K562 (cell line): ENCODE measurements at regions not wholly inside any gene's neighbourhood (a gene's known extent, or its start where the extent isn't known, plus 50 kb on each side); places are given as distances from the start of the nearest gene placed in this dataset.

ENCODE experiments used
- ATAC-seq: fragments of 200-7000 bp; cut with Tn5 transposase; 3 replicates; pipeline ENCODE4 v1.9.1; 2020; ENCODE audit warnings: moderate library complexity
- BruUV-seq: library from RNA; stranded (reverse); fragments of 400-500 nt; replicated peaks from 2 replicates; lab custom pipeline; 2021; lab: Mats Ljungman, UMichigan
- CTCF ChIA-PET: fragments of 300-600 bp; formaldehyde crosslinking; extraction: SDS; loops from one replicate; lab custom pipeline; 2021; ENCODE audit warnings: low intra/inter-chr PET ratio; lab: Yijun Ruan, JAX
- POLR2A ChIA-PET: fragments of 300-600, 350-650 bp; sonication (Branson Sonifier 250); formaldehyde crosslinking; extraction: SDS; loops from one replicate; lab custom pipeline; 2021; ENCODE audit warnings: antibody characterized with exemption, inconsistent platforms; lab: Yijun Ruan, JAX
- DNase-seq, 4 experiments: peaks; one replicate each; pipeline versions ENCODE4 v3.0.0 to v3.0.0-alpha.2; 2011 to 2018; ENCODE audit warnings: low spot score in 3 of 4, mixed read lengths in 3 of 4; ENCODE audit errors: extremely low read depth in 1 of 4
- FAIRE-seq: peaks from 2 replicates; lab custom pipeline; 2011; peaks lifted over from hg19 to GRCh38; lab: Jason Lieb, UNC
- H2AFZ ChIP-seq: 2 replicates; pipeline ENCODE4 v1.6.0; 2011; ENCODE audit warnings: low read depth, low read length, control low read depth, inconsistent platforms
- H3K27ac ChIP-seq: fragments of 200-600 bp; 3 replicates; pipeline ENCODE4 v1.8.0; 2011; ENCODE audit warnings: low read depth, mild to moderate bottlenecking, control low read depth, inconsistent platforms, low read length, moderate library complexity, mixed read lengths; ENCODE audit errors: extremely low read depth
- H3K27me3 ChIP-seq, 2 experiments: fragments of 300-600 bp in 1 of 2; 2 replicates in 1 of 2; 3 replicates in 1 of 2; pipeline versions ENCODE4 v1.6.0 to v1.8.0; 2011; ENCODE audit warnings: inconsistent platforms in 2 of 2, low read length in 2 of 2, mild to moderate bottlenecking in 1 of 2, mixed read lengths in 1 of 2, moderate library complexity in 1 of 2; ENCODE audit not compliant: control insufficient read depth in 2 of 2, insufficient read depth in 2 of 2
- H3K36me3 ChIP-seq: fragments of 300-600 bp; 3 replicates; pipeline ENCODE4 v1.8.0; 2011; ENCODE audit warnings: mild to moderate bottlenecking, low read length, inconsistent platforms; ENCODE audit not compliant: control insufficient read depth, insufficient read depth
- H3K4me1 ChIP-seq, 2 experiments: fragments of 200-600 bp in 1 of 2; replicated peaks in 1 of 2; 2 replicates in 1 of 2; 3 replicates in 1 of 2; pipeline versions ENCODE4 v1.5.1 to v1.8.0; 2011; ENCODE audit warnings: inconsistent platforms in 2 of 2, low read length in 2 of 2, mild to moderate bottlenecking in 1 of 2, mixed read lengths in 1 of 2, moderate library complexity in 1 of 2; ENCODE audit not compliant: control insufficient read depth in 2 of 2, insufficient read depth in 2 of 2
- H3K4me2 ChIP-seq: 2 replicates; pipeline ENCODE4 v1.6.1; 2011; ENCODE audit warnings: low read length, control low read depth, inconsistent platforms, mixed read lengths; ENCODE audit not compliant: insufficient read depth
- H3K4me3 ChIP-seq: fragments of 200-600 bp; sonication (generic), shearing (Covaris generic); 2 replicates; pipeline ENCODE4 v1.5.1; 2016; ENCODE audit warnings: control low read depth, inconsistent platforms
- H3K79me2 ChIP-seq: fragments of 200-600 bp; 3 replicates; pipeline ENCODE4 v1.8.0; 2011; ENCODE audit warnings: low read length, inconsistent platforms; ENCODE audit not compliant: control insufficient read depth, insufficient read depth
- H3K9ac ChIP-seq, 2 experiments: 2 replicates each; pipeline versions ENCODE4 v1.6.0 to v1.6.1; 2011; ENCODE audit warnings: low read depth in 2 of 2, low read length in 2 of 2, control low read depth in 1 of 2, inconsistent platforms in 1 of 2, mild to moderate bottlenecking in 1 of 2, mixed read lengths in 1 of 2; ENCODE audit not compliant: insufficient read depth in 1 of 2
- H3K9me1 ChIP-seq: one replicate; pipeline ENCODE4 v1.6.0; 2011; ENCODE audit warnings: inconsistent platforms, mild to moderate bottlenecking, low read length, moderate library complexity; ENCODE audit not compliant: control insufficient read depth, insufficient read depth
- H3K9me3 ChIP-seq: replicated peaks from 2 replicates; pipeline ENCODE4 v1.5.1; 2011; ENCODE audit warnings: low read depth, low read length, inconsistent platforms; ENCODE audit not compliant: control insufficient read depth, insufficient read depth
- H4K20me1 ChIP-seq: replicated peaks from 2 replicates; pipeline ENCODE4 v1.6.1; 2011; ENCODE audit warnings: low read length, inconsistent platforms, mixed read lengths; ENCODE audit not compliant: control insufficient read depth, insufficient read depth
- CSDE1 ChIP-seq, 2 experiments: fragments of 450-650 bp; IDR thresholded peaks; 2 replicates each; pipeline ENCODE4 v1.6.1; 2016; ENCODE audit warnings: mild to moderate bottlenecking in 1 of 2
- E2F8 ChIP-seq: fragments of 450-650 bp; IDR thresholded peaks from 2 replicates; pipeline ENCODE4 v1.7.1; 2018; ENCODE audit warnings: mild to moderate bottlenecking, low read depth; ENCODE audit not compliant: partially characterized antibody
- EP300 ChIP-seq: IDR thresholded peaks from 2 replicates; pipeline ENCODE4 v1.6.1; 2012; ENCODE audit warnings: low read length, improper control_type of control experiment
- PHF20 ChIP-seq: fragments of 450-650 bp; IDR thresholded peaks from 2 replicates; pipeline ENCODE4 v1.6.1; 2018; ENCODE audit not compliant: partially characterized antibody
- STAT5B ChIP-seq: fragments of 250-450 bp; sonication (Bioruptor Pico); IDR thresholded peaks from 2 replicates; pipeline ENCODE4 v1.8.0; 2021; ENCODE audit warnings: mild to moderate bottlenecking, inconsistent platforms
- ZBTB26 ChIP-seq: fragments of 450-650 bp; formaldehyde crosslinking; IDR thresholded peaks from 2 replicates; pipeline ENCODE4 v1.4.0; 2022; ENCODE audit warnings: missing genetic modification characterization
- WGBS: fragments of 100-300 bp; shearing (Covaris generic); methylation state at CpG from one replicate; pipeline ENCODE4 v1.1.6; 2016; ENCODE audit warnings: low coverage, mixed read lengths; ENCODE audit not compliant: insufficient coverage; ENCODE audit errors: missing lambda C conversion rate; 5-methylcytosine and 5-hydroxymethylcytosine counted together
- in situ Hi-C: fragments of 300-500 bp; cut with MboI; formaldehyde crosslinking; loops from 4 replicates; pipeline ENCODE4 v1.15.0; 2018; ENCODE audit warnings: inconsistent platforms, mixed read lengths
- intact Hi-C: fragments of 100-400 bp; cut with micrococcal nuclease; formaldehyde crosslinking; loops from 2 replicates; pipeline ENCODE4 v1.14.2; 2022

GRCh38 chr4:66516940-66517339 is 846.7 kb upstream of the EPHA5 start (continued):
- TF ChIP-seq E2F8 (no peak), STAT5B (CRISPR knock-in tag) (no peak), ZBTB26 (no peak), EP300 (no peak)
- TF ChIP-seq, all 486 proteins: peak for 0

- Histone ChIP-seq H3K79me2 (no peaks in the 10 kb centered on the region), H3K9ac (no peak overlapping the region), H2AFZ (no peak overlapping the region), H3K36me3 (no peaks in the 10 kb centered on the region), H3K4me3 (no peak overlapping the region), H3K4me2 (no peak overlapping the region), H3K27ac (no peak overlapping the region), H4K20me1 (no peaks in the 10 kb centered on the region), H3K9me1 (no peaks in the 10 kb centered on the region), H3K9me3 (no peaks in the 10 kb centered on the region), H3K27me3 (no peaks in the 10 kb centered on the region), H3K4me1 (no peaks in the 10 kb centered on the region)
- CTCF ChIA-PET: no interaction called here
- intact Hi-C loops (no loop called here), in situ Hi-C loops (no loop called here)
- POLR2A ChIA-PET: no interaction called here
- TF ChIP-seq CSDE1 (IDR thresholded peaks at IDR 0.05): no peak
- TF ChIP-seq PHF20: no peak
- no peak for ATAC-seq
- no peak for FAIRE-seq
- 0% methylated on average over 2 of the region's 2 CpGs for WGBS
- no TSS peak for BruUV-seq
- no peak for DNase-seq
Measured at GRCh38 chr4:66506985-66507384, 836.7 kb upstream of the EPHA5 start.
